PC-9 (cell line): ENCODE measurements at regions not wholly inside any gene's neighbourhood (a gene's known extent, or its start where the extent isn't known, plus 50 kb on each side); places are given as distances from the start of the nearest gene placed in this dataset.

ENCODE experiments used
- BruUV-seq: library from RNA; stranded (reverse); fragments of 400-500 nt; replicated peaks from 2 replicates; lab custom pipeline; 2021; lab: Mats Ljungman, UMichigan
- CTCF ChIA-PET: fragments of 300-600 bp; sonication (Branson Sonifier 250); formaldehyde crosslinking; loops from one replicate; lab custom pipeline; 2022; ENCODE audit warnings: antibody characterized with exemption; lab: Charles Lee
- POLR2A ChIA-PET: fragments of 300-600 bp; sonication (Branson Sonifier 250); formaldehyde crosslinking; loops from one replicate; lab custom pipeline; 2022; ENCODE audit warnings: antibody characterized with exemption; ENCODE audit not compliant: unreplicated experiment; lab: Charles Lee
- DNase-seq, 2 experiments: peaks; one replicate each; pipeline versions ENCODE4 v3.0.0 to v3.0.0-alpha.2; 2015 to 2022; ENCODE audit warnings: mixed read lengths in 1 of 2
- H2AFZ ChIP-seq: fragments of 200-600 bp; sonication (generic); 2 replicates; pipeline ENCODE4 v1.8.1; 2017; ENCODE audit warnings: antibody characterized with exemption
- H3F3A ChIP-seq: fragments of 200-600 bp; sonication (generic); 2 replicates; pipeline ENCODE4 v1.8.1; 2017; ENCODE audit warnings: antibody characterized with exemption, mild to moderate bottlenecking, low read depth; ENCODE audit not compliant: insufficient read depth
- H3K27ac ChIP-seq: fragments of 200-600 bp; sonication (generic); 2 replicates; pipeline ENCODE4 v1.6.1; 2016; ENCODE audit warnings: mixed run types
- H3K27me3 ChIP-seq: fragments of 200-600 bp; sonication (generic); 2 replicates; pipeline ENCODE4 v1.6.1; 2016; ENCODE audit warnings: low read depth, mixed run types; ENCODE audit not compliant: insufficient read depth
- H3K36me3 ChIP-seq: fragments of 200-600 bp; sonication (generic); 2 replicates; pipeline ENCODE4 v1.6.1; 2016; ENCODE audit warnings: low read depth, mixed run types
- H3K4me1 ChIP-seq: fragments of 200-600 bp; sonication (generic); replicated peaks from 2 replicates; pipeline ENCODE4 v1.6.1; 2016; ENCODE audit warnings: mixed run types; ENCODE audit not compliant: insufficient read depth
- H3K4me2 ChIP-seq: fragments of 200-600 bp; sonication (generic); 2 replicates; pipeline ENCODE4 v1.6.1; 2017; ENCODE audit warnings: mixed run types
- H3K4me3 ChIP-seq: fragments of 200-600 bp; sonication (generic); 2 replicates; pipeline ENCODE4 v1.6.1; 2016; ENCODE audit warnings: mixed run types
- H3K79me2 ChIP-seq: fragments of 200-600 bp; sonication (generic); 2 replicates; pipeline ENCODE4 v1.6.1; 2017; ENCODE audit warnings: low read depth, mixed run types
- H3K9me2 ChIP-seq: fragments of 200-600 bp; sonication (generic); 2 replicates; pipeline ENCODE4 v1.8.1; 2017; ENCODE audit warnings: mild to moderate bottlenecking; ENCODE audit not compliant: insufficient read depth
- H3K9me3 ChIP-seq: fragments of 200-600 bp; sonication (generic); 2 replicates; pipeline ENCODE4 v1.8.1; 2016; ENCODE audit warnings: low read depth; ENCODE audit not compliant: insufficient read depth
- H4K20me1 ChIP-seq: fragments of 200-600 bp; sonication (generic); 2 replicates; pipeline ENCODE4 v1.8.1; 2017; ENCODE audit not compliant: insufficient read depth
- CTCF ChIP-seq: fragments of 200-600 bp; sonication (generic); conservative IDR thresholded peaks from 2 replicates; pipeline ENCODE4 v1.6.1; 2017; ENCODE audit warnings: mixed run types, antibody characterized with exemption, mild to moderate bottlenecking, moderate library complexity
- EZH2 ChIP-seq: fragments of 200-600 bp; sonication (generic); IDR thresholded peaks from 2 replicates; pipeline ENCODE4 v1.8.0; 2017; ENCODE audit warnings: antibody characterized with exemption, low read depth
- intact Hi-C: fragments of 100-400 bp; cut with micrococcal nuclease; formaldehyde crosslinking; loops from one replicate; pipeline ENCODE4 v1.10.0; 2022; ENCODE audit not compliant: unreplicated experiment

DNA sequence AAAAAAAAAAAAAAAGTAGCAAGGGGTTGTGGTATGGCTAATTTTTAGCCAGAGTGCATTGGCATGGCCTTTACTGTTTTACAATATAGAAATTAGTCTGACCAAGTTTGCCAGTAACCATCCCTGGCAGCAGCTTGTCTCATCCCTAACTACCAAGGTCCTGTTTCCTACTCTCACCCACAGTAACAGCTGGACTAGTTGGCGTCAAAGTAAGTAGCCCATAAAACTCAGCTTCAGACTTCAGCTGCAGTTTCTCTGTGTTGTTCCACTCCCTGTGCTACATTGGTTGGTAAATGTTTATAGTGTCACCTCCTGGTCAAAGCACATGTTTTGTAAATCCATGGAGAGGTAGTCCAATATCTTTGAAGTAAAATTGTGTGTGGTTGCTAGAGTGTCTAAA, 691.3 kb downstream of the ZPLD1 start:
- no peaks in the 10 kb centered on the region for H3K27me3 ChIP-seq
- BruUV-seq = no TSS peak
- H3F3A ChIP-seq = no peaks in the 10 kb centered on the region
- no peaks in the 10 kb centered on the region for H3K9me2 ChIP-seq
- H2AFZ ChIP-seq = no peak overlapping the region
- POLR2A ChIA-PET = no interaction called here
- H3K36me3 ChIP-seq = no peaks in the 10 kb centered on the region
- no peak for TF ChIP-seq EZH2
- TF ChIP-seq CTCF = no peak
- H3K4me1 ChIP-seq = no peaks in the 10 kb centered on the region
- no peak overlapping the region for H3K4me2 ChIP-seq
- H3K27ac ChIP-seq = no peak overlapping the region
- intact Hi-C loops = no loop called here
- no peak for DNase-seq
- H4K20me1 ChIP-seq = no peaks in the 10 kb centered on the region
- CTCF ChIA-PET = no interaction called here
- H3K9me3 ChIP-seq = no peaks in the 10 kb centered on the region
- H3K79me2 ChIP-seq = no peaks in the 10 kb centered on the region
- no peak overlapping the region for H3K4me3 ChIP-seq

DNA sequence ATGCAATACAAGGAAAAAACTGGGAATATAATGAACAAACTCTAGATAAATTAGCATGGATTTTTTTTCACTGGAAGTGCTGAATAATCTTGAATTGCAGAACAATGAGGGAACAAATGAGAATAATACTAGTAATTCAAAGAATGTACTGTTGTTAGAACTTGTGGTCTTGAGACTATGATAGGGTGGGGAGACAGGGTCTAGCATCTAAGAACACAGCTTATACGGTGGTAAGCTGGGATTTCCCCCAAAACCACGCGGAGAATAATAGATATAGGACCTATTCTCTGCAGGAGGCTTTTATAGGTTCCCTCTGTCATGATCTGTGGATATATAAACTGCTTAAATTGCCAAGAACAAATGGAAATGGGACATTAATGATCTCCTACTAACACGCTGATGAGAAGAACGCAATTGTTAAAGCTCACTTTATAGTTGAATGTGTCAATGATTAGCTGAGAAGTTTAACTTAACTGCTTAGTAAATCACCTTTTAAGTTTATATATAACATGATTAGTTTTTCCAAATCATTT, 692.3 kb downstream of the ZPLD1 start:
- no peaks in the 10 kb centered on the region for H3K27me3 ChIP-seq
- H4K20me1 ChIP-seq = no peaks in the 10 kb centered on the region
- H3K4me1 ChIP-seq = no peaks in the 10 kb centered on the region
- no peak for DNase-seq
- no TSS peak for BruUV-seq
- no peak overlapping the region for H3K27ac ChIP-seq
- no peaks in the 10 kb centered on the region for H3F3A ChIP-seq
- H3K4me2 ChIP-seq = no peak overlapping the region
- no peaks in the 10 kb centered on the region for H3K36me3 ChIP-seq
- intact Hi-C loops = no loop called here
- H3K4me3 ChIP-seq = no peak overlapping the region
- H2AFZ ChIP-seq = no peak overlapping the region
- H3K79me2 ChIP-seq = no peaks in the 10 kb centered on the region
- ChIA-PET POLR2A (no interaction called here), CTCF (no interaction called here)
- no peaks in the 10 kb centered on the region for H3K9me2 ChIP-seq
- TF ChIP-seq CTCF (no peak), EZH2 (no peak)
- H3K9me3 ChIP-seq = no peaks in the 10 kb centered on the region

- no peak overlapping the region for H3K4me2 ChIP-seq
- no peaks in the 10 kb centered on the region for H3K79me2 ChIP-seq
- no peaks in the 10 kb centered on the region for H3F3A ChIP-seq
- H3K27me3 ChIP-seq = no peaks in the 10 kb centered on the region
- H3K9me2 ChIP-seq = no peaks in the 10 kb centered on the region
- intact Hi-C loops = no loop called here
- no peak overlapping the region for H2AFZ ChIP-seq
- H3K9me3 ChIP-seq = no peaks in the 10 kb centered on the region
- ChIA-PET POLR2A (no interaction called here), CTCF (no interaction called here)
- H3K36me3 ChIP-seq = no peaks in the 10 kb centered on the region
- H3K4me1 ChIP-seq = no peaks in the 10 kb centered on the region
- no TSS peak for BruUV-seq
- no peaks in the 10 kb centered on the region for H4K20me1 ChIP-seq
- no peak overlapping the region for H3K27ac ChIP-seq
- H3K4me3 ChIP-seq = no peak overlapping the region
- no peak for DNase-seq
- no peak for TF ChIP-seq CTCF
- no peak for TF ChIP-seq EZH2
Measured at GRCh38 chr3:103127737-103128136, 692.9 kb downstream of the ZPLD1 start.
